HepG2 (cell line): ENCODE measurements at regions not wholly inside any gene's neighbourhood (a gene's known extent, or its start where the extent isn't known, plus 50 kb on each side); places are given as distances from the start of the nearest gene placed in this dataset.
"Not testable (repeated sequence)": the region's sequence is repeated elsewhere in the genome, so short reads cannot be mapped to it uniquely, and the experiment has no call there.

ENCODE experiments used
- ARNTL ChIP-seq: sonication (generic); formaldehyde crosslinking; IDR thresholded peaks from 2 replicates; pipeline ENCODE4 v1.4.0; 2020; ENCODE audit warnings: mild to moderate bottlenecking, missing genetic modification reagents
- BHLHE40 ChIP-seq: IDR thresholded peaks from 2 replicates; pipeline ENCODE4 v1.6.1; 2011; ENCODE audit warnings: low read length, improper control_type of control experiment
- CTCF ChIP-seq: sonication (generic); formaldehyde crosslinking; IDR thresholded peaks from 2 replicates; pipeline ENCODE4 v1.5.0; 2020; ENCODE audit warnings: mild to moderate bottlenecking, missing genetic modification reagents, moderate library complexity
- MXI1 ChIP-seq: IDR thresholded peaks from 3 replicates; pipeline ENCODE4 v1.6.1; 2012; ENCODE audit warnings: low read depth, low read length, inconsistent platforms, borderline replicate concordance
- SP2 ChIP-seq: sonication (generic); formaldehyde crosslinking; IDR thresholded peaks from 2 replicates; pipeline ENCODE4 v1.5.1; 2020; ENCODE audit warnings: mild to moderate bottlenecking, missing genetic modification reagents
- TBP ChIP-seq: sonication (generic); formaldehyde crosslinking; IDR thresholded peaks from 2 replicates; pipeline ENCODE4 v1.5.0; 2020; ENCODE audit warnings: missing genetic modification reagents

GRCh38 chr21:5111197-5111596, 5410.2 kb upstream of the TPTE start:
- TF ChIP-seq BHLHE40; TBP (CRISPR knock-in tag); MXI1; CTCF (CRISPR knock-in tag); SP2 (CRISPR knock-in tag); ARNTL (CRISPR knock-in tag): not testable (repeated sequence)
